ENCODE measurements at regions not wholly inside any gene's neighbourhood (a gene's known extent, or its start where the extent isn't known, plus 50 kb on each side); places are given as distances from the start of the nearest gene placed in this dataset.

- Mint-ChIP-seq H3K4me1 (peaks cover 8 to 27% of the 10 kb centered on the region in 2 experiments), H3K27ac (no peak overlapping the region), H3K36me3 (ENCODE audit: insufficient read depth in 1 of 3, low read depth in 3 of 3) (no peaks in the 10 kb centered on the region), H3K9me3 (no peaks in the 10 kb centered on the region), H3K27me3 (ENCODE audit: low read depth) (peaks cover 33% of the 10 kb centered on the region), H3K4me3 (no peak overlapping the region)
- Histone ChIP-seq H4K91ac (ENCODE audit: insufficient read length, low read depth, low read length) (no peak overlapping the region), H2BK120ac (ENCODE audit: low read depth, low read length, poor library complexity, severe bottlenecking) (no peak overlapping the region), H3T11ph (ENCODE audit: low read length) (no peak overlapping the region), H4K5ac (ENCODE audit: insufficient read length, low read depth, low read length) (no peak overlapping the region), H4K8ac (replicated peaks; ENCODE audit: insufficient read length, low read depth, low read length) (no peak overlapping the region), H4K20me1 (ENCODE audit: control insufficient read depth, insufficient read depth, insufficient read length) (no peaks in the 10 kb centered on the region), H3K4me1 (ENCODE audit: insufficient read depth, low read length) (no peaks in the 10 kb centered on the region), H3K56ac (ENCODE audit: insufficient read length, low read depth, low read length) (no peak overlapping the region), H2BK12ac (ENCODE audit: insufficient read length, low read depth, low read length) (no peak overlapping the region), H3K14ac (ENCODE audit: insufficient read depth, low read length) (no peak overlapping the region), H2BK20ac (ENCODE audit: low read depth, low read length, poor library complexity, severe bottlenecking) (no peak overlapping the region), H3K18ac (ENCODE audit: insufficient read length, low read depth, low read length) (no peak overlapping the region), H3K27me3 (ENCODE audit: insufficient read depth, low read length) (no peaks in the 10 kb centered on the region), H2BK15ac (ENCODE audit: low read depth, low read length) (no peak overlapping the region), H2BK5ac (ENCODE audit: insufficient read length, low read length) (no peak overlapping the region), H3K23me2 (ENCODE audit: insufficient read length, low read depth, low read length, poor library complexity, severe bottlenecking) (no peaks in the 10 kb centered on the region), H3K79me2 (ENCODE audit: insufficient read depth, low read length) (no peaks in the 10 kb centered on the region), H3K27ac (ENCODE audit: insufficient read length, low read depth, low read length) (no peak overlapping the region), H3K4ac (ENCODE audit: low read depth, low read length) (no peak overlapping the region), H3K4me2 (ENCODE audit: insufficient read depth, insufficient read length, low read length) (no peak overlapping the region), H3K79me1 (ENCODE audit: insufficient read depth, low read depth, low read length, poor library complexity, severe bottlenecking) (no peaks in the 10 kb centered on the region), H2AFZ (ENCODE audit: low read length) (no peak overlapping the region), H3K9ac (ENCODE audit: extremely low read depth, insufficient read length, low read length) (no peak overlapping the region), H2AK5ac (ENCODE audit: insufficient read length, low read length) (no peak overlapping the region), H3K9me3 (ENCODE audit: control insufficient read depth, low read depth, low read length) (no peaks in the 10 kb centered on the region), H3K23ac (ENCODE audit: insufficient read length, low read depth, low read length) (no peak overlapping the region)
- no peak for TF ChIP-seq CTCF (conservative IDR thresholded peaks at IDR 0.05)
- DNase-seq = no peak
- no CpG with 5 or more reads among the region's 14 CpGs for WGBS (ENCODE audit: extremely low coverage, insufficient read length, low lambda C conversion rate)
Observed at GRCh38 chr17:79369001-79369400, 241.8 kb downstream of the RBFOX3 start.

Data from H9 (cell line).